ENCODE measurements at regions not wholly inside any gene's neighbourhood (a gene's known extent, or its start where the extent isn't known, plus 50 kb on each side); places are given as distances from the start of the nearest gene placed in this dataset.

DNA sequence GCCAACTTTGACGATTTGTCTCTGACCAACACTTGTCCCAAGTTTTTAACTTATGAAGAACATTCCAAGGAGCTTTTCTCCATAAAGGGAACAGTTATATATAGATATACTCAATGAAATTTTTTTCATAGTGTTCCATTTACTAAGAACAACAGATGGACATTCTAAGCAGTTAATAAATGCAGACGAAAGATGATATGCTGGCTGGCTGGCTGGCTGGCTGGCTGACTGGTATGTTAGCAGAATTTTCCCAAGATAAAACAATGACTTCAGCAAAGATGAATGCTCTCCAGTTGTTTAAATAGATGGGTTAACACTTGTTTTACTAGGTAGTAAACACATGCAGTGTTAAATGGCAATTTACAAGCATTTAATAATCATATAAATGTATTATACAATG, 62.2 kb downstream of the SPANXN3 start:
- H2BK15ac ChIP-seq (ENCODE audit: low read length): no peak overlapping the region
- no peak overlapping the region for H3K18ac ChIP-seq (ENCODE audit: low read length)
- H2BK12ac ChIP-seq (ENCODE audit: low read length): no peak overlapping the region
- no peak overlapping the region for H2BK120ac ChIP-seq (ENCODE audit: low read depth, low read length)
- no peak overlapping the region for H4K8ac ChIP-seq (ENCODE audit: low read depth, low read length)
- no peaks in the 10 kb centered on the region for H3K36me3 ChIP-seq (replicated peaks in 1 of 2; ENCODE audit: control insufficient read depth in 2 of 2, insufficient read depth in 2 of 2, low read length in 2 of 2)
- H3K14ac ChIP-seq (ENCODE audit: low read length): no peak overlapping the region
- H3K27ac ChIP-seq (replicated peaks; ENCODE audit: low read length): no peak overlapping the region
- H3K23ac ChIP-seq (ENCODE audit: low read depth, low read length, poor library complexity): no peak overlapping the region
- H3K4ac ChIP-seq (ENCODE audit: low read length): no peak overlapping the region
- no peak overlapping the region for H4K91ac ChIP-seq (ENCODE audit: low read depth, low read length, poor library complexity)
- H3K79me1 ChIP-seq (ENCODE audit: low read depth, low read length): no peaks in the 10 kb centered on the region
- H3K9me3 ChIP-seq (replicated peaks in 1 of 2; ENCODE audit: control insufficient read depth in 2 of 2, insufficient read depth in 1 of 2, low read depth in 1 of 2, low read length in 2 of 2): no peaks in the 10 kb centered on the region
- no peak for DNase-seq (ENCODE audit: low spot score)
- no peak overlapping the region for H2AFZ ChIP-seq (ENCODE audit: low read length)
- no peaks in the 10 kb centered on the region for H3K27me3 ChIP-seq (ENCODE audit: control insufficient read depth in 3 of 3, insufficient read depth in 3 of 3, low read depth in 1 of 3, low read length in 3 of 3)
- H2AK5ac ChIP-seq (ENCODE audit: low read depth, low read length): no peak overlapping the region
- no peak overlapping the region for H3K4me3 ChIP-seq (ENCODE audit: low read length in 2 of 2)
- H2BK5ac ChIP-seq (ENCODE audit: low read length): no peak overlapping the region
- no peak overlapping the region for H3K9ac ChIP-seq (ENCODE audit: low read depth, low read length, poor library complexity)
- H3K4me2 ChIP-seq (ENCODE audit: insufficient read depth, low read length, poor library complexity, severe bottlenecking): no peak overlapping the region
- no CpG with 5 or more reads among the region's 2 CpGs for WGBS, 2 donors (ENCODE audit: extremely low coverage in 2 of 2, insufficient read length in 2 of 2, insufficient replicate concordance in 1 of 2)
- H3K4me1 ChIP-seq (ENCODE audit: control insufficient read depth in 2 of 2, insufficient read depth in 1 of 2, low read depth in 1 of 2, low read length in 2 of 2): no peaks in the 10 kb centered on the region

DNA sequence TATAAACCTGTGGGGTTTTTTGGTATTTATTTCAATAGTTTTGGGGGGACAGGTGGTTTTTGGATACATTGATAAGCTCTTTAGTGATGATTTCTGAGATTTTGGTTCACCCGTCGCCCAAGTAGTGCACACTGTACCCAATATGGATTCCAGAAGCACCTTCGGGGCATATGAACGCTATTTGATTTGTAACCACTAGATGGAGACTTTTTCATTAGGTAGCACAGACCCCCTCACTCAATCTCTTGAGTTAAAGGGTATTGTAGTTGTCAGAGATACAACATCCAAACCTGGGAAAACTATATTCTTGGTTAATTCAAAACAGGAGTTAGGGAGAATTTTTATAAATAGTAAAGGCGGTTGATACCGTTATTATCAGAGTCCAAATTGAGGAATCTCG, 79.8 kb downstream of the SPANXN3 start:
- no peak overlapping the region for H3K14ac ChIP-seq (ENCODE audit: low read length)
- no peak overlapping the region for H3K4ac ChIP-seq (ENCODE audit: low read length)
- no peak overlapping the region for H4K91ac ChIP-seq (ENCODE audit: low read depth, low read length, poor library complexity)
- no peak overlapping the region for H2BK15ac ChIP-seq (ENCODE audit: low read length)
- H2BK120ac ChIP-seq (ENCODE audit: low read depth, low read length): no peak overlapping the region
- no peak overlapping the region for H2AFZ ChIP-seq (ENCODE audit: low read length)
- H2BK5ac ChIP-seq (ENCODE audit: low read length): no peak overlapping the region
- no peak overlapping the region for H3K18ac ChIP-seq (ENCODE audit: low read length)
- H3K36me3 ChIP-seq (replicated peaks in 1 of 2; ENCODE audit: control insufficient read depth in 2 of 2, insufficient read depth in 2 of 2, low read length in 2 of 2): no peaks in the 10 kb centered on the region
- H3K27me3 ChIP-seq (ENCODE audit: control insufficient read depth in 3 of 3, insufficient read depth in 3 of 3, low read depth in 1 of 3, low read length in 3 of 3): no peaks in the 10 kb centered on the region
- no CpG with 5 or more reads among the region's 7 CpGs for WGBS, 2 donors (ENCODE audit: extremely low coverage in 2 of 2, insufficient read length in 2 of 2, insufficient replicate concordance in 1 of 2)
- no peak overlapping the region for H3K4me3 ChIP-seq (ENCODE audit: low read length in 2 of 2)
- H3K9ac ChIP-seq (ENCODE audit: low read depth, low read length, poor library complexity): no peak overlapping the region
- no peak overlapping the region for H3K23ac ChIP-seq (ENCODE audit: low read depth, low read length, poor library complexity)
- H4K8ac ChIP-seq (ENCODE audit: low read depth, low read length): no peak overlapping the region
- no peaks in the 10 kb centered on the region for H3K79me1 ChIP-seq (ENCODE audit: low read depth, low read length)
- no peak overlapping the region for H3K27ac ChIP-seq (replicated peaks; ENCODE audit: low read length)
- DNase-seq (ENCODE audit: low spot score): no peak
- H3K4me2 ChIP-seq (ENCODE audit: insufficient read depth, low read length, poor library complexity, severe bottlenecking): no peak overlapping the region
- H2BK12ac ChIP-seq (ENCODE audit: low read length): no peak overlapping the region
- H3K9me3 ChIP-seq (replicated peaks in 1 of 2; ENCODE audit: control insufficient read depth in 2 of 2, insufficient read depth in 1 of 2, low read depth in 1 of 2, low read length in 2 of 2): no peaks in the 10 kb centered on the region
- no peaks in the 10 kb centered on the region for H3K4me1 ChIP-seq (ENCODE audit: control insufficient read depth in 2 of 2, insufficient read depth in 1 of 2, low read depth in 1 of 2, low read length in 2 of 2)
- H2AK5ac ChIP-seq (ENCODE audit: low read depth, low read length): no peak overlapping the region

GRCh38 chrX:143435916-143436315, 81.4 kb downstream of the SPANXN3 start:
- no peaks in the 10 kb centered on the region for H3K36me3 ChIP-seq (replicated peaks in 1 of 2; ENCODE audit: control insufficient read depth in 2 of 2, insufficient read depth in 2 of 2, low read length in 2 of 2)
- H2BK5ac ChIP-seq (ENCODE audit: low read length): no peak overlapping the region
- no peaks in the 10 kb centered on the region for H3K9me3 ChIP-seq (replicated peaks in 1 of 2; ENCODE audit: control insufficient read depth in 2 of 2, insufficient read depth in 1 of 2, low read depth in 1 of 2, low read length in 2 of 2)
- no peak overlapping the region for H2AK5ac ChIP-seq (ENCODE audit: low read depth, low read length)
- no CpG with 5 or more reads among the region's 2 CpGs for WGBS, 2 donors (ENCODE audit: extremely low coverage in 2 of 2, insufficient read length in 2 of 2, insufficient replicate concordance in 1 of 2)
- H2BK120ac ChIP-seq (ENCODE audit: low read depth, low read length): no peak overlapping the region
- DNase-seq (ENCODE audit: low spot score): no peak
- no peak overlapping the region for H2AFZ ChIP-seq (ENCODE audit: low read length)
- H3K27me3 ChIP-seq (ENCODE audit: control insufficient read depth in 3 of 3, insufficient read depth in 3 of 3, low read depth in 1 of 3, low read length in 3 of 3): no peaks in the 10 kb centered on the region
- no peak overlapping the region for H2BK12ac ChIP-seq (ENCODE audit: low read length)
- no peak overlapping the region for H4K91ac ChIP-seq (ENCODE audit: low read depth, low read length, poor library complexity)
- no peak overlapping the region for H3K4ac ChIP-seq (ENCODE audit: low read length)
- no peak overlapping the region for H2BK15ac ChIP-seq (ENCODE audit: low read length)
- H3K23ac ChIP-seq (ENCODE audit: low read depth, low read length, poor library complexity): no peak overlapping the region
- no peak overlapping the region for H3K9ac ChIP-seq (ENCODE audit: low read depth, low read length, poor library complexity)
- no peaks in the 10 kb centered on the region for H3K79me1 ChIP-seq (ENCODE audit: low read depth, low read length)
- H4K8ac ChIP-seq (ENCODE audit: low read depth, low read length): no peak overlapping the region
- no peaks in the 10 kb centered on the region for H3K4me1 ChIP-seq (ENCODE audit: control insufficient read depth in 2 of 2, insufficient read depth in 1 of 2, low read depth in 1 of 2, low read length in 2 of 2)
- H3K4me3 ChIP-seq (ENCODE audit: low read length in 2 of 2): no peak overlapping the region
- no peak overlapping the region for H3K14ac ChIP-seq (ENCODE audit: low read length)
- H3K4me2 ChIP-seq (ENCODE audit: insufficient read depth, low read length, poor library complexity, severe bottlenecking): no peak overlapping the region
- no peak overlapping the region for H3K27ac ChIP-seq (replicated peaks; ENCODE audit: low read length)
- H3K18ac ChIP-seq (ENCODE audit: low read length): no peak overlapping the region

GRCh38 chrX:143429811-143430210, 87.5 kb downstream of the SPANXN3 start:
- Histone ChIP-seq H4K8ac (ENCODE audit: low read depth, low read length) (no peak overlapping the region), H3K9me3 (replicated peaks in 1 of 2; ENCODE audit: control insufficient read depth in 2 of 2, insufficient read depth in 1 of 2, low read depth in 1 of 2, low read length in 2 of 2) (no peaks in the 10 kb centered on the region), H3K4me2 (ENCODE audit: insufficient read depth, low read length, poor library complexity, severe bottlenecking) (no peak overlapping the region), H3K36me3 (replicated peaks in 1 of 2; ENCODE audit: control insufficient read depth in 2 of 2, insufficient read depth in 2 of 2, low read length in 2 of 2) (no peaks in the 10 kb centered on the region), H3K23ac (ENCODE audit: low read depth, low read length, poor library complexity) (no peak overlapping the region), H3K14ac (ENCODE audit: low read length) (no peak overlapping the region), H3K79me1 (ENCODE audit: low read depth, low read length) (no peaks in the 10 kb centered on the region), H2BK5ac (ENCODE audit: low read length) (no peak overlapping the region), H3K4me3 (ENCODE audit: low read length in 2 of 2) (no peak overlapping the region), H3K27me3 (ENCODE audit: control insufficient read depth in 3 of 3, insufficient read depth in 3 of 3, low read depth in 1 of 3, low read length in 3 of 3) (no peaks in the 10 kb centered on the region), H4K91ac (ENCODE audit: low read depth, low read length, poor library complexity) (no peak overlapping the region), H3K4me1 (ENCODE audit: control insufficient read depth in 2 of 2, insufficient read depth in 1 of 2, low read depth in 1 of 2, low read length in 2 of 2) (no peaks in the 10 kb centered on the region), H3K18ac (ENCODE audit: low read length) (no peak overlapping the region), H2BK12ac (ENCODE audit: low read length) (no peak overlapping the region), H2BK15ac (ENCODE audit: low read length) (no peak overlapping the region), H3K4ac (ENCODE audit: low read length) (no peak overlapping the region), H2BK120ac (ENCODE audit: low read depth, low read length) (no peak overlapping the region), H2AK5ac (ENCODE audit: low read depth, low read length) (no peak overlapping the region), H3K9ac (ENCODE audit: low read depth, low read length, poor library complexity) (no peak overlapping the region), H3K27ac (replicated peaks; ENCODE audit: low read length) (no peak overlapping the region), H2AFZ (ENCODE audit: low read length) (no peak overlapping the region)
- DNase-seq (ENCODE audit: low spot score): no peak
- no CpG with 5 or more reads among the region's 4 CpGs for WGBS, 2 donors (ENCODE audit: extremely low coverage in 2 of 2, insufficient read length in 2 of 2, insufficient replicate concordance in 1 of 2)
